GM12891 (cell line): ENCODE measurements at regions not wholly inside any gene's neighbourhood (a gene's known extent, or its start where the extent isn't known, plus 50 kb on each side); places are given as distances from the start of the nearest gene placed in this dataset.

Experiments used
- DNase-seq: peaks from one replicate; pipeline ENCODE4 v3.0.0; 2011; ENCODE audit warnings: low spot score; ENCODE audit not compliant: insufficient read length
- FAIRE-seq: peaks from 2 replicates; lab custom pipeline; 2011; peaks lifted over from hg19 to GRCh38; lab: Jason Lieb, UNC
- PAX5 ChIP-seq: IDR thresholded peaks from 2 replicates; pipeline ENCODE4 v1.6.1; 2011; ENCODE audit warnings: low read length, moderate library complexity, mild to moderate bottlenecking; ENCODE audit not compliant: insufficient read depth, severe bottlenecking
- POLR2A ChIP-seq: IDR thresholded peaks from 2 replicates; pipeline ENCODE4 v1.6.1; 2011; ENCODE audit warnings: low read depth, low read length, control low read depth
- POLR2AphosphoS5 ChIP-seq: IDR thresholded peaks from 2 replicates; pipeline ENCODE4 v1.6.1; 2011; ENCODE audit warnings: low read depth, low read length, control low read depth
- POU2F2 ChIP-seq: IDR thresholded peaks from 2 replicates; pipeline ENCODE4 v1.6.1; 2011; ENCODE audit warnings: low read depth, mild to moderate bottlenecking, control low read depth, low read length, moderate library complexity
- SPI1 ChIP-seq: IDR thresholded peaks from 2 replicates; pipeline ENCODE4 v1.6.1; 2011; ENCODE audit warnings: low read depth, low read length, control low read depth
- TAF1 ChIP-seq: IDR thresholded peaks from 2 replicates; pipeline ENCODE4 v1.6.1; 2011; ENCODE audit warnings: low read depth, low read length, control low read depth

- no peak for DNase-seq
- no peak for TF ChIP-seq TAF1
- TF ChIP-seq POLR2A, result no peak
- no peak for TF ChIP-seq POLR2AphosphoS5
- TF ChIP-seq PAX5, result no peak
- TF ChIP-seq SPI1, result no peak
- no peak for TF ChIP-seq POU2F2
- FAIRE-seq, result no peak
Measured at GRCh38 chrX:6283826-6284225, 55.2 kb upstream of the NLGN4X start.

- DNase-seq (no peak), FAIRE-seq (no peak)
- TF ChIP-seq POLR2AphosphoS5 (no peak), SPI1 (no peak), POLR2A (no peak), POU2F2 (no peak), TAF1 (no peak), PAX5 (no peak)
Measured at GRCh38 chrX:6279277-6279909, 50.7 kb upstream of the NLGN4X start.
